GM19240 (cell line): ENCODE measurements at regions not wholly inside any gene's neighbourhood (a gene's known extent, or its start where the extent isn't known, plus 50 kb on each side); places are given as distances from the start of the nearest gene placed in this dataset.
"Not testable (repeated sequence)": the region's sequence is repeated elsewhere in the genome, so short reads cannot be mapped to it uniquely, and the experiment has no call there.

Experiments
- DNase-seq: peaks from one replicate; pipeline ENCODE4 v3.0.0; 2011; ENCODE audit warnings: low spot score; ENCODE audit not compliant: insufficient read length

DNA sequence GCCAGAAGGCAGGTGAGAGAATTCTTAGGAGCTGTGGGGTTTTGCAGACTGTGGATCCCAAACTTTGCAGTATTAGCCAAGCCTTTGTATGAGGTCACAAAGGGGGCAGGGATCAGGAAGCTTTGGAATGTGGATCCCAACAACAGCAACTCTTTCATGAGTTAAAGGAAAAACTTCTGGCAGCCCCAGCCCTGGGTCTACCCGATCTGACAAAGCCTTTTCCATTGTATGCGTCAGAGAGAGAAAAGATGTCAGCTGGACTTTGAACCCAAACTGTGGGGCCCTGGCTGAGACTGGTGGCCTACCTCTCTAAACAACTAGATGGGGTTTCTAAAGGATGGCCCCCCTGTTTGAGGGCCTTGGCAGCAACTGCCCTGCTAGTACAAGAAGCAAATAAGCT is 101.8 kb upstream of the OSBPL11 start:
- not testable (repeated sequence) for DNase-seq

DNA sequence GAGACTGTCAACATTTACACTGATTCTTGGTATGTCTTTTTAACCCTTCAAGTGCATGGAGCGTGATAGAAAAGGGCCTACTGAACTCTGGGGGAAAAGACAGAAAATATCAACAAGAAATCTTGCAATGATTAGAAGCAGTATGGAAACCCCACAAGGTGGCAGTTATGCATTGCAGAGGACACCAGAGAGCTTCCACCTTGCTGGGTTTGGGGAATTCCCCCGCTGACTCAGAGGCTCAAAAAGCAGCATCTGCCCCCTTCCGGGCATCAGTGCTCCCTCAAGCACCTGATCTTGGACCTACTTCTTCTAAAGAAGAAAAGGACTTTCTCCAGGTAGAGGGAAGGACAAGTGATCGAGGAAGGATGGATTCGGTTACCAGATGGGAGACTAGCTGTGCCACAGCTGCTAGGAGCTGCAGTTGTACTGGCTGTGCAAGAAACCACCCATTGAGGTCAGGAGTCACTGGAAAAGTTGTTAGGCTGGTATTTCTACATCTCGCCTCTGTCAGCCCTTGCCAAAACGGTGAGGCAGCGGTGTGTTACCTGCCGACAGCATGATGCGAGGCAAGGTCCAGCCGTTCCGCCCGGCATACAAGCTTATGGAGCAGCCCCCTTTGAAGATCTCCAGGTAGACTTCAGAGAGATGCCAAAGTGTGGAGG is 102.8 kb upstream of the OSBPL11 start:
- not testable (repeated sequence) for DNase-seq

DNA sequence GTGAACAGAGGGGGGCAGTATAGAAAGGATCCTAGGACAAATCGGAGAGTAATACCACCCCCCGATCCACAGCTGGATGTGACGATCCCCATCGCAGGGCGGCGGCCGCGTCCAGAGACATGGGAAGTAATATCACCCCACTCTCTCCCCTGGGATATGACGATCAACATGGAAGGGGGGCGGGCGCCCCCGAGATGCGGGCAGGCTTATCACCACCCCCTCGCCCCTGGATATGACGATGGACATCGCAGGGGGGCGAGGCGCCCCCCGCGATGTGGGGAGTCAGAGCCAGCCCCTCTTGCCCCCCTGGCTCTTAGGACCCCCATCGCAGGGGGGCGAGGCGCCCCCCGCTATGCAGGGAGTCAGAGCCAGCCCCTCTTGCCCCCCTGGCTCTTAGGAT is 120.4 kb upstream of the OSBPL11 start:
- no peak for DNase-seq

DNA sequence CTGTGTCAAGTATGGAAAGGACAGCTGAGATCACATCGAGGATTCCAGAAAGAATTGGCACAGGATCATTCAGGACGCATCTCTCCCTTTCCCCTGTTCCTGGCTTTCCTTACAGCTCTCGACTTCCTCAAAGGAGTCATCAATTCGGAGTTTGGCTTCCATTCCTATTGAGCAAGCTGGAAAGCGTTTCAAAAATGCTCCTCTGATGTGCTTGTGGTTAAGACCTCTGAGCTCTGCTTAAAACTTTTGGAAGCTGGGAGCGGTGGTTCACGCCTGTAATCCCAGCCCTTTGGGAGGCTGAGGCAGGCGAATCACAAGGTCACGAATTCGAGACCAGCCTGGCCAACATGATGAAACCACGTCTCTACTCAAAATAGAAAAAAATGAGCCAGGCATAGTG is 136.9 kb upstream of the OSBPL11 start:
- DNase-seq, result not testable (repeated sequence)

DNA sequence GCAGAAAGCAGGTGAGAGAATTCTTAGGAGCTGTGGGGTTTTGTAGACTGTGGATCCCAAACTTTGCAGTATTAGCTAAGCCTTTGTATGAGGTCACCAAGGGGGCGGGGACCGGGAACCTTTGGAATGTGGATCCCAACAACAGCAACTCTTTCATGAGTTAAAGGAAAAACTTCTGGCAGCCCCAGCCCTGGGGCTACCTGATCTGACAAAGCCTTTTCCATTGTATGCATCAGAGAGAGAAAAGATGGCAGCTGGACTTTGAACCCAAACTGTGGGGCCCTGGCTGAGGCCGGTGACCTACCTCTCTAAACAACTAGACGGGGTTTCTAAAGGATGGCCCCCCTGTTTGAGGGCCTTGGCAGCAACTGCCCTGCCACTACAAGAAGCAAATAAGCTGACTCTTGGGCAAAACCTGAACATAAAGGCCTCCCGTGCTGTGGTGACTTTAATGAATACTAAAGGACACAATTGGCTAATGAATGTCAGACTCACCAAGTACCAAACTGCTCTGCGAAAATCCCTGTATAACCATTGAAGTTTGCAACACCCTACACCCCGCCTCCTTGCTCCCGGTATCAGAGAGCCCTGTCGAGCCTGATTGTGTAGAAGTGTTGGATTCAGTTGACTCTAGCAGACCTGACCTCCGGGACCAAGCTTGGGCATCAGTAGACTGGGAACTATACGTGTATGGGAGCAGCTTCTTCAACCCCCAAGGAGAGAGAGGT is 146.9 kb upstream of the OSBPL11 start:
- not testable (repeated sequence) for DNase-seq

DNA sequence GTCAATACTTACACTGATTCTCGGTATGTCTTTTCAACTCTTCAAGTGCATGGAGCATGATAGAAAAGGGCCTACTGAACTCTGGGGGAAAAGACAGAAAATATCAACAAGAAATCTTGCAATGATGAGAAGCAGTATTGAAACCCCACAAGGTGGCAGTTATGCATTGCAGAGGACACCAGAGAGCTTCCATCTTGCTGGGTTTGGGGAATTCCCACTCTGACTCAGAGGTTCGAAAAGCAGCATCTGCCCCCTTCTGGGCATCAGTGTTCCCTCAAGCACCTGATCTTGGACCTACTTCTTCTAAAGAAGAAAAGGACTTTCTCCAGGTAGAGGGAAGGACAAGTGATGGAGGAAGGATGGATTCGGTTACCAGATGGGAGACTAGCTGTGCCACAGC is 147.5 kb upstream of the OSBPL11 start:
- DNase-seq, result peak; percentile 2

DNA sequence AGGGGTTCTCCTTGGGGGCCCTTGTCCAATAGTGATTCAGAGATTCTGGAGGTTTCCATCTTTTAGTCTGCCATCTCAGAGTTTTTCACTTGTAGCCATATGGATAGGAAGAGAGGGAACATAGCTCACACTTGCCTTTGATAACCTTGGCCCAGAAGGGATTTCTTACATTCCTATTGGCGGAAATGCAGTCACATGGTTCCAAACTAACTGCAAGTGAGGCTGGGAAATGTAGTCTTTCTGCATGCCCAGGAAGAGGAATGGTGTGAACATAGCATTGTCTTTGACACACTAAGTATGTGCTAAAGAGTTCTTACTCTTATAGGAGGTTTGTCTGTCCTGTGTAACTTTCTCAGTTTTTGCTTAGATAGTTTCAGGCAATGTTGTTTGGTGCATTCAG is 161.8 kb upstream of the OSBPL11 start:
- DNase-seq, result not testable (repeated sequence)

DNA sequence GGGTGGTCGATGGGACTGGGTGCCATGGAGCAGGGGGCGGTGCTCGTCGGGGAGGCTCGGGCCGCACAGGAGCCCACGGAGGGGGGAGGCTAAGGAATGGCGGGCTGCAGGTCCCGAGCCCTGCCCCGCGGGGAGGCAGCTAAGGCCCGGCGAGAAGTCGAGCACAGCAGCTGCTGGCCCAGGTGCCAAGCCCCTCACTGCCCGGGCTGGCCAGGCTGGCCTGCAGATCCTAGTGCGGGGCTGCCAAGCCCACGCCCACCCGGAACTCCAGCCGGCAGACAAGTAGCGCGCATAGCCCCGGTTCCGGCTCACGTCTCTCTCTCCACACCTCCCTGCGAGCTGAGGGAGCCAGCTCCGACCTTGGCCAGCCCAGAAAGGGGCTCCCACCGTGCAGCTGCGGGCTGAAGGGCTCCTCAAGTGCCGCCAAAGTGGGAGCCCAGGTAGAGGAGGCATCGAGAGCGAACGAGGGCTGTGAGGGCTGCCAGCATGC is 163.4 kb upstream of the OSBPL11 start:
- DNase-seq, result not testable (repeated sequence)

DNA sequence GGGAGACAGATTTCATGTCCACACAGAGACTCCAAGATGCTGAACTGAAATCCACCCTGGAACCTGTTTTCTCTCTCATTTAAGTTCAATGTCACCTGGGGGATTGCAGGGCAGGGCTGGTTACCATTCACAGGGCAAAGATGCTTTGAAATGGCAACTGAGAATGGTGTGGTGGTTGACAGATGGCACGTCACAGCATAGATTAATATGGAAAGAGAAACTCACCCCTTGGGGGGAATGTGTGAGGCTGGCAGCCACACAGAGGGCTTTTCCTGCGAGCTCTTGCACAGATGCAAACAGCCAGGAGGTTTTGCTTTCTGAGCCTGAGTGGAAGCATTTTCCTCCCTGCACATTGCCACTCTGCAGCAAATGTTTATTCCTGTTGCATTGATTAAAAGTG is 167.3 kb upstream of the OSBPL11 start:
- DNase-seq, result not testable (repeated sequence)

DNA sequence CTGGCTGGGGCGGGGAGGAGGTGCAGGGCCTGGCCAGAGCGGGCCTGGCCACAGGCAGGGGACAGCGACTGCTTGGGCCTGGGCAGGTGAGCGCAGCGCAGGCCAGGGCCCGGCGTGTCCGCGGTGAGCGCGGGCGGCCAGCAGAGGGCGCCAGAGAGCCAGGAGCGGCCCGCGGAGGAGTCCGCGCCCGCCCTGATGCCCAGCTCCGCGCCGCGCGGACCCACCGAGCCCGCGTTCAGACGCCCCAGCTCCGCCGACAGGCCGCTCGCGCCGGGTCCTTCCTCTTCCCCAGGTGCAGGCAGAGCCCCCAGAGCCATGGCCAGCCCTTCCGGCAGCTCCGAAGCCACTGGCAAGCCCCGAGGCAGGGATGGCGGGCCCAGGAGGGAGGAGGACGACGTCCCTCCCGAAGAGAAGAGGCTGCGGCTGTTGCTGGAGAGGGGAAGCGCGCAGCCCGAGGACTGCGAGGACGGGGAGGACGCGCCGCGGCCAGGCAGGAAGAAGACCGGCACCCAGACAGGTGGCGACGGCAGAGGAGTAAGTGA is 171.1 kb upstream of the OSBPL11 start:
- peak; percentile 32 for DNase-seq

DNA sequence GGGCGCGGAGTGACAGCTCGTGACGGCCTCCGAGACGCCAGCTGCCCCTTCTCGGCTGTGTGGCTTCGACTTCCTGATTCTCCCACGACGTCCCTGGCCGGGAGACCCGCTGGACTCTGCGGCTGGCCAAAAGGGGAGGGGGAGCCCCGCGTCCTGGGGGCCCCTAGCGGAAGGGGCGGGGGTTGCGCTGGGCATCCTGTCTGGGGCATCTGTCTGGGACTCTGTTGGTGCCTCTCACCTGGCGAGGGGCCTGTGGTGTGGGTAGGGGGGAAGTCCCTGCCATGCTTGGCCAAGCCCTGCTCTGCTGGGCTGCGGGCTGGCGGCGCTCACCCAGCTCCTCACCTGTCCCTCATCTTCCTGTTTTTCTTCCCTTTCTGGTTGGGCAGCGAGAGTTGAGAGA is 171.6 kb upstream of the OSBPL11 start:
- not testable (repeated sequence) for DNase-seq

DNA sequence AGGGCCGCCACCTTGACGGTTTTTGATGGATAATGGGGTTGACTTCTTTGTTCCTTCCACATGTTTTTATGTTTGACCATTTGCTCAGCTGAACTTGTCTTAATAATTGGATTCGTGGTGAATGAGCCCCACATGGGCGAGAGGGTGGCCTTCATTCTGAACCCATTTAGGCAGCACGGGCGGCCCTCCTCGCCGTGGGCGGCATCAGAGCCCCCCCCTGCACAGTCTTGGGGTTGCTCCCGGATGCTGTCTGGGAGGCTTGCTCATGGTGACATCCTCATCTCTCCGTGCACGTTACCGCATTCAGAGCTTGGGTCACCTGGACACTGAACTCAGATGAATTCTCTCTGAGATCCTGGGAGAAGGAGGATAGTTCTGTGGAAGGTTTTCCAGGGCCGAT is 172.3 kb upstream of the OSBPL11 start:
- no peak for DNase-seq

DNA sequence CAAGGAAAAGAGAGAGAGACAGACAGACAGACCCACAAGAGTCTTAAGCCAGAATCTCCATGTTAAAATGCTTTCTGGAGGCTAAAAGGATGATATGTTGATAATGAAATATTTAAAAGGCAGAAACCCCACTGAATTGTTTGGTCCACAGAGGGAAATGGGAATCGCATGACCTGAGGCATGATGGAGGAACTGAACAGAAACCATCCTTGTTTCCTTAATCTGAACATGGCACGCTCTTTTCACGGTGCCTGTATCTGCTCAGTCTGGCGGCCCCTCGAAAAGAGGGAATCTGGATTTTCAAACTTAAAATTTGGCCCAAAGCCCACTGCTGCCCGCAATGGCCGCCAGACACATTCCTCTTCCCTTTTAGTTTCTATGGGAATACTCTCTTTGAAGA is 173.5 kb upstream of the OSBPL11 start:
- DNase-seq, result not testable (repeated sequence)

DNA sequence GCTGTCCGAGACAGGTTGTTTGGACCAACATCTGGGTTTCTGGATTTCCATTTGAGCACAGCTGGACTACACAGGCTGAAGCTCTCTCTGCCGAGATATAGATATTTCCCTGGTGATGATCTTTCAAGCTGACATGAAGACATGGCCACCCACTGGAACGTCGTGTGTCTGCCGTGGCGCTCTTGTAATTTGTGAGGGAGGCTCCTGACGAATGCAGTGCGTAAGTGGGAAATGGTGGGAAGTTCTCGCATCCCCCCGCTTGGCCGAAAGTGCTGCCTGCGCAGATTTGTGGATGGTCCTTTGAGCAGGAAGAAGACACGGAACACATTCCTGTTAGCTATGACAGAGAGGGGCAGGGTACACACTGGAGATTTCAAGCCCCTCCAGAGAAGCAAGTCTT is 176.2 kb upstream of the OSBPL11 start:
- DNase-seq, result not testable (repeated sequence)

DNA sequence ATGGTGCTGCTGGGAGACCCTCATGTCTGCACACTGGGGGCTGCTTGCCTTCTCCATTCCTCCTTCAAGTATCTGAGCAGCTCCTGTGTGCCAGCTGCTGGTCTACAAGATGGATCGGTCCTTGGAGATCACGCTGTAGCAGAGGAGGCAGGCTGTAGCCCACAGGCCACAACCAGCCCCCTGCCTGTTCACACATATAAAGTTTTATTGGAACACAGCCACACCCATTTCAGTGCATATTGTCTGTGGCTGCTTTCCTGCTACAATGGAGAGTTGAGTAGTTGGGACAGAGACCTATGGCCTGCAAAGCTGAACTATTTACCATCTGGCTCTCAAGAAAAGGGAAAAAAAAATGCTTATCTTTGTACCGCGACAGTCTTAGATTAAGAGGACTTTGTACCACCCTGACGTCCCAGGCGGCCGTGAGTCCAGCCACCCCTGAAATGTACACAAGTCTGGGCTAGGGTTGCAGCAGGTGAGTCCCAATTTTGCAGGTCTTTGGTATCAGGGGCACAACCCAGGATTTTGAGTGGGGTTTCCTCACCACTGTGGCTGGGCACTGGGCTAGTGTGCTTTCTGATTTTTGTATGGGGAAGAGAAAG is 179.2 kb upstream of the OSBPL11 start:
- not testable (repeated sequence) for DNase-seq

DNA sequence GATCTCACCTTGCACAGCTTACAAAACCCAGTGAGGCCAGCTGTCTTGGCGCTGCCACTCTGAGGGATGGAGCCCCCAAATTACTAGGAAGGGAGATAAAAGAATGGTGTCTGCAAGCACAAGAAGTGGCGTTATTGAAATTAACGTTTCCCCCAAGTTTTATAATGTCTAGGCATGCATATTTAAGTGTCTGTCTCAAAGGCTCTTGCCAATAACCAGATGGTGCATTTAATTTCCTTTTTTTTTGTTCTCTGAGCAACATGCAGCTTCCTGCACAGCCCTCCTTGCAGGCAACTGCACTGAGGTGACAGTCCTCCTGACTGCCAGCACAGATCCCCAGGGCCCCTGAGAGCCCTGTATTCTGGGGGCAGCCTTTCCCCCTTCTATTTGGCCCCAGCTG is 179.8 kb upstream of the OSBPL11 start:
- not testable (repeated sequence) for DNase-seq

DNA sequence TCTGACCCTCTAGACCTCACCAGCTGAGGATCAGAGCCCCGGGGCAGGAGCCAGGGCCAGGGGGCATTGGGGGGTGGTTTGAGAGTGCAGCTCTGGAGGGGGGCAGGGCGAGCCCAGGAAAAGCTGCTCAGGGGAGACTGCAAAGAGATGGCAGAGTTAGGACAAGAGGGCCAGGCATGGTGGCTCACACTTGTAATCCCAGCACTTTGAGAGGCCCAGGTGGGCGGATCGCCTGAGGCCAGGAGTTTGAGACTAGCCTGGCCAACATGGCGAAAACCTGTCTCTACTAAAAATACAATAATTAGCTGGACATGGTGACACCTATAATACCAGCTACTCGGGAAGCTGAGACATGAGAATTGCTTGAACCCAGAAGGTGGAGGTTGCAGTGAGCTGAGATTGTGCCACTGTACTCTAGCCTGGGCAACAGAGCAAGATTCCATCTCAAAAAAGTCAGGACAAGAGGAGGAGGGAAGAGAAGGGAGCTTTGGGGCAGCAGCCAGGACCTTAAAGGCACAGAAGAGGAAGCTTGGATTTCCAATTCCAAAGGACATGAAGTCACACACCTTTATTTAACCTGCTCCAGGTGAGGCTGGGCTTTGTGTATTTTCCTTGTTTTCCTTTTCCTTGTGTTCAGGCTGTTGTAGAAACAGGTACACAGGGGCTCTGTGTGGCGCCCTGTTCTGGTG is 180.5 kb upstream of the OSBPL11 start:
- not testable (repeated sequence) for DNase-seq

DNA sequence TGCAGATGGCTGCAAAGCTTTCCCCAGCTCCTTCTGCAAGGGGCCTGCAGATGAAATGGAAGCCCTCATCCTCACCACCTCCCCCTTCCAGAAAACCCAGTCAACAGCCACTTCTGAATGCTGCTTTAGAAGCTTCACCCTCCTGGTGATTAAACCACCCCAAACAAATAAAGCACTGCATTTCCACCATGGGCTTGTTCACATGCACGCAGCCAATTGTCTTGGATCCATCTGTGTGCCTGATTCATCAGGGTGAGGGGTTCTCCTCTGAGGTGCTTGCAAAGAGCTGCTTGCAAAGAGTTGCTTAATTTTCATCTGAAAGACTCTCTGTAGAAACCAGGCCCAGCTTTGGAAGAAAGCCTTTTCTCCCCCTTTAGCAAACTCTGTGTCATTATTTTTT is 184.0 kb upstream of the OSBPL11 start:
- DNase-seq, result not testable (repeated sequence)

DNA sequence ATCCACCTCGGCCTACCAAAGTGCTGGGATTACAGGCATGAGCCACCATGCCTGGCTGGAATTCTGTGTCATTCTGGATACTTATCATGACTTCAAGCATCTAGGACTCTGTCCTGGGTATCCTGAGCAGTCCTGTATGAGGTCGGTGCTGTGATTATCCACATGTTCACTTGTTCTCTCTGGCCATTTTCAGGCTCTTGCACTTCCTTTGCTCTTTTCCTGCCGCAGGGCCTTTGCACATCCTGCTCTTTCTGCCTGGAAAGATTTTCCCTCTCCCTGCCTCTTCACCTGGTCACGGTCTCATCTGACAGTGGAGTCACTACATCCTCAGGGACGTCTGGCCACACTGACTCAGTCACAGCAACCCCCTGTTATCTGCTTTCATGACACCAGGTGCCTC is 184.6 kb upstream of the OSBPL11 start:
- not testable (repeated sequence) for DNase-seq

DNA sequence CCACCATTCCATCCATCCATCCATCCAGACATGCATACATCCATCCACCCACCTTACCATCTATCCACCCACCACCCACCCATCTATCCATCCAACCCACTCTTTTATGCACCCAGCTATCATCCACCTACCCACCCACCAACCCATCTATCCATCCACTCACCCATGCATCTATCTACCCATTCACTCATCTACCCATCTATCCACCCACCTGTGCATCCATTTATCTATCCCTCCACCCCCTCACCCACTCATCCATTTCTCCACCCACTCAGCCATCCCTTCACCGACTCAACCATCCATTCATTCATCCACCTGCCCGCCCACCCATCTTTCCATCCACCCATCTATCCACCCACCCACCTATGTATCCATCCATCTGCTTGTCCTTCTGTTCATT is 186.4 kb upstream of the OSBPL11 start:
- not testable (repeated sequence) for DNase-seq

DNA sequence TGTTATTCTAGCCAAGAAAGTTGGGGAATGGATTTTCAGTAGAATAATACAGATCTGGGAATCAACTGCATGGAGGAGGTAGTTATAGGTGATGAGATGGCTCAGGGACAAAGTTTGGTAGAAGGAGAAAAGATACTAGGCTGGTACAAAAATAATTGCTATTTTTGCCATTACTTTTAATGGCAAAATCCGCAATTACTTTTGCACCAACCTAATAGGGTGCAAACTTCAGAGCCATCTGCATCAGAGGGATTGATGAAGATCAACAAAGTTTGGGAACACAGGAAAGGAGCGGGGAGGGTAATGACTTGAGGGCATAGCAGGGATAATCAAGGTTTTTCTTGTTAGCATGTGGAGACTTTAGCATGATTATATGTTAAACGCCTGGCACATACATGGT is 178.7 kb upstream of the ROPN1B start:
- not testable (repeated sequence) for DNase-seq
